T-helper 1 cell treated with Interleukin-12 subunit alpha and Interleukin-12 subunit beta and Interleukin-4 antibody, amounts not matched to agents 30 ng/mL and 1 ng/mL, for 36 hours (primary cell): ENCODE measurements at regions not wholly inside any gene's neighbourhood (a gene's known extent, or its start where the extent isn't known, plus 50 kb on each side); places are given as distances from the start of the nearest gene placed in this dataset.

Source experiments
- intact Hi-C: fragments of 100-400 bp; cut with micrococcal nuclease; formaldehyde crosslinking; loops from one replicate; pipeline ENCODE4 v1.15.1; 2024

- intact Hi-C loops: no loop called here
Observed at GRCh38 chr10:44848211-44848610, 62.9 kb upstream of the TMEM72 start.

- intact Hi-C loops: no loop called here
Observed at GRCh38 chr10:44849936-44850335, 61.2 kb upstream of the TMEM72 start.

DNA sequence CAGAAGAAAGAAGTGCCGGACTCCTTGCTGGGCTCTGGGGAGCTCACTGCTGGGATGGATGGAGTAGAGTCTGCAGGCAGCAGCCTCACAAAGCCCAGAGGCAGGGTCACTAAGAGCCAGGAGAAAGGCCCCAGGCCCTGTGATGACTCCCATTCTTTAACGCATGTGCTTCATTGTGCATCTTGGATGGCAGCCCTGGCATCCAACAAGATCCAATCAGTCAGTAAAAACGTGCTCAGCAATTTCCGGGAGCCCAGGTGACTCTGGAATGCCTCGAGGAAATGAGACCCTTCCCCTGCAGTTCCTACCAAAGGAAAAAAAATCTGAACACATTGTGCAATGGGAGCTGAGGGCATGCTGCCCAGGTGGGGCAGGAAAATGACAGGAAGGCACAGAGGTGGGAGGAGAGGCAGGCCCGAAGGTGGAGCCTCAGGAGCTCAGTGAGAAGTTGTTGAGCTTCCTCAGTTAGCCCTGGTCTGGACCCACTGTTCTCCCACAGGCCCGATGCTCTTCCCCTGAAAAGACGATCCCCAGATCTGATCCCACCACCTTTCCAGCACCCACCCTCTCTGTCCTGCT, 60.7 kb upstream of the TMEM72 start:
- intact Hi-C loops: no loop called here

DNA sequence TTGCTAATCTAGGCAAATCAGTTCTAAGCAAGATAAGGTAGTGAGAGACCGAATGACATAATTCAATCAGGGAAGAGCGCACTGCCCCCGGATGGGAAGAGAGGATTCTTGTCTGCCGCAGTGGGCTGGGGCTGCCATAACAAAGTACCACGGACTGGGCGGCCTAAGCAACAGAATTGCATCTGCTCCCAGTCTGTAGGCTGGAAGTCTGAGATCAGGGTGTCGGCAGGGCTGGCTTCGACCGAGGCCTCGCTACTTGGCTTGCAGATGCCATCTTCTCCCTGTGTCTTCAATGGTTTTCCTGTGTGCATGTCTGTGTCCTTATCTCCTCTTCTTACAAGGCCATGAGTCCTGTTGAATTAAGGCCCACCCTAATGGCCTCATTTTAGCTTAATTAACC, 59.7 kb upstream of the TMEM72 start:
- intact Hi-C loops: no loop called here

GRCh38 chr10:44851881-44852280, 59.3 kb upstream of the TMEM72 start:
- intact Hi-C loops: no loop called here

GRCh38 chr10:44853148-44853734, 57.9 kb upstream of the TMEM72 start:
- intact Hi-C loops: no loop called here

GRCh38 chr10:44853796-44854195, 57.3 kb upstream of the TMEM72 start:
- intact Hi-C loops: no loop called here

- intact Hi-C loops: loop anchor here (5.0 kb wide), 1 partner anchor 468 kb away; the partner anchor contains the start of gene CXCL12
Observed at GRCh38 chr10:44854693-44855350, 56.3 kb upstream of the TMEM72 start.

- intact Hi-C loops: loop anchor here (1.0 to 5.0 kb wide), 4 partner anchors 8 to 1185 kb away; partner anchors contain the start of gene CXCL12
Observed at GRCh38 chr10:44856696-44857095, 54.4 kb upstream of the TMEM72 start.

- intact Hi-C loops: loop anchor here (1.0 to 5.0 kb wide), 3 partner anchors 21 to 1186 kb away; partner anchors contain the start of gene CXCL12
Observed at GRCh38 chr10:44857363-44858016, 53.6 kb upstream of the TMEM72 start.

DNA sequence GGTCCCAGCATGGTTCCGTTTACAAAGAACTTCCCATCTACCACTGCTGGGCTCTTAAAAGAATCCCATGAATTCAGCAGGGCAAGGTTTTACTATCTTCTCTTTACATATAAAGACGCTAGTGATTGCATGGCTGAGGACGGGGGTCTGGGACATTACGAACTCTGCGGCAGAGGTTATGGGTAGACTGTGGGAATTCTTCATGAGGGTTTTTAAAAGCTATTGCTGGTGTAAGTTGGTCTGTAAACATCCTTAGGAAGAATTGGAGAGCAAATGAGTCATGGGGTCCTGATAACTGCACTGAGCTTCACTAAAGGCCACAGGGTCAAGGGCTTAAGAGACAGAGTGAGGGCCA, 53.1 kb upstream of the TMEM72 start:
- intact Hi-C loops: loop anchor here (5.0 kb wide), 1 partner anchor 471 kb away; the partner anchor contains the start of gene CXCL12

DNA sequence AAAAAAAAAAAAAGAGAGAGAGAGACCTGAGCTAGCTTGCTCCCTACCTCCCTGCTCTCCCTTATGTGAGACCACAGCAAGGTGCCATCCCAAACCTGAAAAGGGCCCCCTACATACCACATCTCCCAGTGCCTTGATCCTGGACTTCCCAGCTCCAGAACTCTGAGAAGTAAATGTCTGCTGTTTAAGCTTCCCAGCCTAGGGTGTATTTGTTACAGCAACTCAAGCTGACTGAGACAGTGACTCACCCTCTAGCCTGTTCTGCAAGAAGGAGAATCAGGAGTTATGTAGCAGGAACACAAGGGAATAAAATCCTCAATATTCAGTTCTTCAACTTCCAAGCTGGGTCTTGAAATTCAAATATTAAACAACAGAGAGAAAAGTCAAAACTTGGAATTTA, 52.1 kb upstream of the TMEM72 start:
- intact Hi-C loops: loop anchor here (5.0 kb wide), 1 partner anchor 472 kb away; the partner anchor contains the start of gene CXCL12

DNA sequence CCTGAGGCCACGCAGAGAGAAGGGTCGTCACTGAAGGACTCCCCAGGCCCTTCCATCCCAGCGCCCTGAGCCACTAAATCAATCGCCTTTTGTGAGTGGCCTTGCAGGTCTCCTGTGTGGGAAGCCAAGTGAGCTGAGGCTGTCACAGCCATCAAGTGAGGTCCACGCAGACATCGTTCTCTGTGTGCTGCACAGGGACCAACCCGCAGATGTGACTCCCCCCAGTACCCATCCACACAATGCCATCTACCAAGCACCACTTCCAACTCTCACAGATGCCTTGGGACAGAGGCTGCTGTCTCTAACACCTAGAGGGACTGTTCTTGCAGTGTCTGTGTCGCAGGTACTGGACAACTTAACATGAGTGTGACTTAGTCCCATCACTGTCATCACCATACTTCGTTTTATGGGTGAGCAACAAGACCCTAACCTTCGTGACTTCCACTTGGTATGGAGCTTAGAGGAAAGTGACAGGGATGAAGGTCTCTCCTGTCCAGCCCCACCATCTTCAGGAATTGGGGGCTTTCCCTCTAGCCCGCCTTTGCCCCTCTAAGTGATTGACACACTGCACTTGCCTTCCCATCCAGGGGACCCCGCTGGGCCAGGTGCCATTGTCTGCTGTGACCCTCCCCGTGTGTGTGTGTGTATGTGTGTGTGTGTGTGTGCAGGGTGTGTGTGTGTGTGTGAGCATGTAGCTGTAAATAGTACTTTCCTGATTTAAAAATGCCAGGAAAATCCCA, 51.4 kb upstream of the TMEM72 start:
- intact Hi-C loops: loop anchor here (5.0 to 10.0 kb wide), 2 partner anchors 472 to 545 kb away; partner anchors contain the start of gene CXCL12

GRCh38 chr10:44860811-44861736, 50.1 kb upstream of the TMEM72 start:
- intact Hi-C loops: loop anchor here (10.0 kb wide), 1 partner anchor 546 kb away; no protein-coding TSS in a partner anchor
